ENCODE measurements at regions not wholly inside any gene's neighbourhood (a gene's known extent, or its start where the extent isn't known, plus 50 kb on each side); places are given as distances from the start of the nearest gene placed in this dataset.

GRCh38 chr6:81808851-81809570 is 56.5 kb upstream of the TENT5A start:
- DNase-seq: no peak

GRCh38 chr6:81806793-81807565 is 54.5 kb upstream of the TENT5A start:
- no peak for DNase-seq

- no peak for DNase-seq
Measured at GRCh38 chr6:81802356-81802755, 49.9 kb upstream of the TENT5A start.

Data from stimulated activated CD4-positive, alpha-beta T cell treated with anti-CD3 and anti-CD28 coated beads, Interleukin-1b, Interleukin-23, amount 100 ng/mL, for 48 hours (primary cell).